Common myeloid progenitor, CD34-positive (primary cell): ENCODE measurements at regions not wholly inside any gene's neighbourhood (a gene's known extent, or its start where the extent isn't known, plus 50 kb on each side); places are given as distances from the start of the nearest gene placed in this dataset.

ENCODE experiments used
- CTCF ChIA-PET: fragments of 350-600 bp; sonication (Branson Sonifier 250); formaldehyde crosslinking; loops from one replicate; lab custom pipeline; 2021; ENCODE audit warnings: antibody characterized with exemption; lab: Charles Lee
- POLR2A ChIA-PET: fragments of 350-600 bp; sonication (Branson Sonifier 250); formaldehyde crosslinking; loops from one replicate; lab custom pipeline; 2021; ENCODE audit warnings: antibody characterized with exemption; lab: Charles Lee
- DNase-seq, 3 donors: peaks; one replicate each; pipeline versions ENCODE4 v3.0.0 to v3.0.0-alpha.2; 2013
- H3K27ac ChIP-seq, 2 experiments: 1 replicate in 1 of 2; 2 replicates in 1 of 2; pipeline ENCODE4 v1.7.0; 2013; ENCODE audit warnings: inconsistent platforms in 2 of 2, low read length in 2 of 2, mild to moderate bottlenecking in 2 of 2, low read depth in 1 of 2, moderate library complexity in 1 of 2; ENCODE audit not compliant: severe bottlenecking in 2 of 2, insufficient read depth in 1 of 2, poor library complexity in 1 of 2
- H3K27me3 ChIP-seq, 5 experiments: replicated peaks in 2 of 5; 1 replicate in 3 of 5; 2 replicates in 2 of 5; pipeline versions ENCODE4 v1.6.1 to v1.7.0; 2013; ENCODE audit warnings: low read length in 4 of 5, mild to moderate bottlenecking in 2 of 5, moderate library complexity in 2 of 5, inconsistent platforms in 1 of 5; ENCODE audit not compliant: insufficient read depth in 5 of 5, control insufficient read depth in 4 of 5
- H3K36me3 ChIP-seq, 4 experiments: 1 replicate in 2 of 4; 2 replicates in 2 of 4; pipeline versions ENCODE4 v1.6.1 to v1.7.0; 2013; ENCODE audit warnings: low read length in 3 of 4, control low read depth in 1 of 4, mild to moderate bottlenecking in 1 of 4; ENCODE audit not compliant: control insufficient read depth in 4 of 4, insufficient read depth in 4 of 4
- H3K4me1 ChIP-seq, 4 experiments: 1 replicate in 3 of 4; 2 replicates in 1 of 4; pipeline versions ENCODE4 v1.6.1 to v1.7.1; 2013; ENCODE audit warnings: low read length in 3 of 4, mild to moderate bottlenecking in 3 of 4, control low read depth in 1 of 4, inconsistent platforms in 1 of 4, moderate library complexity in 1 of 4; ENCODE audit not compliant: control insufficient read depth in 4 of 4, insufficient read depth in 4 of 4; ENCODE audit errors: control extremely low read depth in 1 of 4
- H3K4me3 ChIP-seq, 7 experiments: 1 replicate in 4 of 7; 2 replicates in 3 of 7; pipeline versions ENCODE4 v1.5.1 to v1.7.0; 2013; ENCODE audit warnings: mild to moderate bottlenecking in 7 of 7, low read length in 6 of 7, moderate library complexity in 6 of 7, inconsistent platforms in 2 of 7, low read depth in 2 of 7, control low read depth in 1 of 7; ENCODE audit not compliant: insufficient read depth in 4 of 7, control insufficient read depth in 1 of 7; ENCODE audit errors: extremely low read depth in 1 of 7
- H3K9me3 ChIP-seq, 5 experiments: 1 replicate in 4 of 5; 2 replicates in 1 of 5; pipeline versions ENCODE4 v1.6.1 to v1.7.1; 2013; ENCODE audit warnings: low read length in 4 of 5, mild to moderate bottlenecking in 2 of 5, inconsistent platforms in 1 of 5, low read depth in 1 of 5, moderate library complexity in 1 of 5; ENCODE audit not compliant: control insufficient read depth in 4 of 5, insufficient read depth in 2 of 5; ENCODE audit errors: control extremely low read depth in 1 of 5
- WGBS: methylation state at CpG from one replicate; pipeline ENCODE4 v1.1.5; 2013; ENCODE audit not compliant: insufficient coverage; 5-methylcytosine and 5-hydroxymethylcytosine counted together

DNA sequence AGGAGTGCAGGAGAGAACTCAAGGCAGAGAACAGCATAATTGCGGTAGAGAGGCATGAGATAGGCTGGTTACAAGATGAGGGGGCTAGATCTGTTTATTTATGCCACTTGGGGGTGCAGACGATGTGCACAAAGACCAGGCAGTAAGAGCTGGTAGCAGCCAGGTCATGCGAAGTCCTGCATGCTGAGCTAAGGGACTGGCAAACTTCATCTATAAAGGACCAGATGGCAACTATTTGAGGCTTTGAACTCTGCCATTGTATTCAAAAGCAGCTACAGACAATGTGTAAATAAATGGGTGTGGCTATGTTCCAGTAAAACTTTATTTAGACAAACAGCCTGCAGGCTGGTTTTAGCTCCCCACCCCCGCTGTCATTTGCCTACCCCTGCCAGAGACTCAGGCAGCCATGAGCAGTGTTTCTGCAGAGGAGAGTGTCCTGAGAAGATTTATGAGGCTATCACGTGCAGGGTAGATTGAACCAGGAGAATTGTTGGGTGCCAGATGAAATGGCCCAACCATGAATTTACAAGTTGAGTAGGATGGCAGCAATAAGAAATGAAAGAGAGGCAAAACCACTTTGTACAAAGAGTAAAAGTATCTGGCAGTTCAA lies 253.4 kb upstream of the MOCS1 start:
- Histone ChIP-seq H3K4me3 (no peak overlapping the region), H3K4me1 (no peaks in the 10 kb centered on the region), H3K27ac (no peak overlapping the region), H3K36me3 (no peaks in the 10 kb centered on the region), H3K9me3 (peaks cover 0 to 14% (median 4%) of the 10 kb centered on the region in 5 experiments), H3K27me3 (peaks cover 0 to 3% (median 0%) of the 10 kb centered on the region in 5 experiments)
- ChIA-PET POLR2A (no interaction called here), CTCF (no interaction called here)
- WGBS, result 73% methylated on average over 4 of the region's 5 CpGs
- DNase-seq, result no peak

DNA sequence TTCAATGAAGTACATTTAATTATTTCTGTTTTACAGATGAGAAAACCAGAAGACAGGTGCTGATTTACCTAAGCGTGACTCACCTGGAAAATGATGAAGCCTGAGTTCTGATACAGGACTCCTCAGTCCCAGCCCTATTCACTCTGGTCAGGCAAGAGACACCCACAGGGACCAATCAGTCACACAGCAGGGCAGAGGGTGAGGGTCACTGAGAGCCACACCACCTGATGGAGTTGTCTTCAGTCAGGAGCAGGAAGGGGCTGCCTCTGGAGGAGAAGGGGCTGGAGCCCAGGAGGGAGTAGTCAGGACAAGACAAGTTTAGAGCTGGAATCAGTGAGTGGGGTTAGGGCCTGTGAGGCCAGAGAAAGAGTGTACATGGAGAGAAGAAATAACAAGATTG lies 251.2 kb upstream of the MOCS1 start:
- Histone ChIP-seq H3K4me1 (no peaks in the 10 kb centered on the region), H3K4me3 (no peak overlapping the region), H3K27me3 (peaks cover 0 to 1% (median 0%) of the 10 kb centered on the region in 5 experiments), H3K9me3 (peaks cover 0 to 22% (median 5%) of the 10 kb centered on the region in 5 experiments), H3K36me3 (no peaks in the 10 kb centered on the region), H3K27ac (no peak overlapping the region)
- WGBS, result no CpG with 5 or more reads among the region's 1 CpG
- POLR2A ChIA-PET, result no interaction called here
- CTCF ChIA-PET, result no interaction called here
- no peak for DNase-seq

DNA sequence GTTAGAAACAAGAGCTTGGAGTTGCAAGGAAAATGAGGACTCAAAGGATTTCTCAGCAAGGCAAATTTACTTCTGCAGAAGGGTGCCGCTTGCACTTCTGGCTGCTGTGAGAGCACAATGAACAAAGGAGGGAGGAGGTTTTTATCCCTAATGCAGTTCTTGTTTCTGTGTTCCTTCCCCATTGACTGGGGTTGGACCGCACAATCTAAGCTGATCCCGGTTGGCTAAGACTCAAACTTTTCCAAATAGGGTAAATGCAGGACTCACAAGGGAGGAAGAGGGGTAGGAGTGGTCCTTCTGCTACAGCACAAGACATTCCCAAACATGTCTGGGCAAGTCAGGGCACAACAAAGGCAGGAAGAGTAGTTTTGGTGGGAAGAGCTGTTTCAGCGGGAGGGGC lies 249.6 kb upstream of the MOCS1 start:
- Histone ChIP-seq H3K4me1 (no peaks in the 10 kb centered on the region), H3K36me3 (no peaks in the 10 kb centered on the region), H3K27me3 (peaks cover 0 to 7% (median 0%) of the 10 kb centered on the region in 5 experiments), H3K27ac (no peak overlapping the region), H3K4me3 (no peak overlapping the region), H3K9me3 (peaks cover 0 to 22% (median 5%) of the 10 kb centered on the region in 5 experiments)
- CTCF ChIA-PET, result no interaction called here
- POLR2A ChIA-PET, result no interaction called here
- WGBS, result 100% methylated on average over 3 of the region's 4 CpGs
- DNase-seq, result no peak

DNA sequence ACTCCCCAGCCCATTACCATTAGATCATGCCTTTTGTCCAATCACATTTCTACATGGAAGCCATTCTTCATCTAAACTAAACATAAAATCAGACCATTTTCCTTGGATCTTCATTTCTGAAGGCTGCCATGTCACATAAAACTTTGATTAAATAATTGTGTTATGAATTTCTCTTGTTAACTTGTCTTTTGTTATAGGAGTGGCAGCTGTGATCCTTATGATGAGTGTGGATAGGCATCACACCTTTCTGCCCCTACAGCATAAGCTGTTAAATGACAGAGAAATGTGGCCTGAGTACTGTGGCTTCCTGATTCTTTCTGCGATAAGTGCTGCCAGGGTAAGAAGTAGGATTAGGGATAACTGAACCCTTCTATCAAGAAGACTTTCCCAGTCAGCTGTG lies 247.1 kb upstream of the MOCS1 start:
- CTCF ChIA-PET, result interaction anchor here (1.4 kb wide), 1 partner anchor 8 kb away, joined by 4 read pairs; no protein-coding TSS in a partner anchor
- no peak overlapping the region for H3K27ac ChIP-seq
- DNase-seq, result no peak
- H3K27me3 ChIP-seq, result peaks cover 0 to 11% (median 0%) of the 10 kb centered on the region in 5 experiments
- H3K4me1 ChIP-seq, result no peaks in the 10 kb centered on the region
- no peaks in the 10 kb centered on the region for H3K36me3 ChIP-seq
- POLR2A ChIA-PET, result no interaction called here
- WGBS, result no CpG with 5 or more reads among the region's 1 CpG
- peaks cover 0 to 24% (median 5%) of the 10 kb centered on the region in 5 experiments for H3K9me3 ChIP-seq
- no peak overlapping the region for H3K4me3 ChIP-seq

DNA sequence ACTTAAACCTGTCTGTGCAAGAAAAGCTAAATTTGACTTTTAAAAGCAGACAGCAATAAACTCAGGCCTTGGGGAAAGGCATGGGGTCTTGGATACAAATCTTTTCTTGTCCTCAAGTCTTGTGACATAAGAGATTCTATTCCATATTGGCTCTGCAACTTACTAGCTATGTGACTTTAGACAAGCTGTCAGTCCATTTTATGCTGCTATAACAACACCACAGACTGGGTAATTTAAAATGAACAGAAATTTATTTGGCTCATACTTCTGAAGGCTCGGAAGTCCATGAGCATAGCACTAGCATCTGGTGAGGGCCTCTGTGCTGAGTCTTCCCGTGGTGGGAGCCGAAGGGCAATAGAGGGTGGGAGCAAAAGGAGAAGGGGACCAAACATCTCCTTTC lies 246.0 kb upstream of the MOCS1 start:
- Histone ChIP-seq H3K4me3 (no peak overlapping the region), H3K27ac (no peak overlapping the region), H3K9me3 (peaks cover 0 to 18% (median 5%) of the 10 kb centered on the region in 5 experiments), H3K36me3 (no peaks in the 10 kb centered on the region), H3K4me1 (no peaks in the 10 kb centered on the region), H3K27me3 (peaks cover 0 to 11% (median 0%) of the 10 kb centered on the region in 5 experiments)
- ChIA-PET CTCF (no interaction called here), POLR2A (no interaction called here)
- DNase-seq, result no peak
- 100% methylated on average over 1 of the region's 3 CpGs for WGBS

DNA sequence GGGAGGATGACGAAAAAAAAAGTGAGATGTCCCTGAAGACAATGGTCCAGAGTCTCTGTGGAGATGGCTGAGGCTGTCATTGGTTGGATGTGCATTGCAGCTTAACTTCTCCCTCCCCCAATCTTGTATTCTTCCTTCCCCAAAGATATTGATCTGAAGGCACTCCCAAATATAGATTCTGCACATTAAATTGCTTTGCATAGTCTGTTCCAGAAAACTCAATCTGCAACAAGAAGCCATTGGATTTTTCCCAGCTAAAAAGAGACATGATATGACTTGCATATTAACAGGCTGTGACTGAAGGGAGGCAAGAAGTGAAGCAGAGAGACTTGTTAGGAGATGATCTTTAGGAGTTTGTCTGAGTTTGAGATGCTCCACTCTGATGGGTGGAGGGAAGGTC lies 245.2 kb upstream of the MOCS1 start:
- DNase-seq, result no peak
- ChIA-PET CTCF (no interaction called here), POLR2A (no interaction called here)
- H3K27ac ChIP-seq, result no peak overlapping the region
- no CpG with 5 or more reads among the region's 1 CpG for WGBS
- no peaks in the 10 kb centered on the region for H3K4me1 ChIP-seq
- peaks cover 0 to 18% (median 5%) of the 10 kb centered on the region in 5 experiments for H3K9me3 ChIP-seq
- H3K4me3 ChIP-seq, result no peak overlapping the region
- H3K27me3 ChIP-seq, result peaks cover 0 to 11% (median 0%) of the 10 kb centered on the region in 5 experiments
- no peaks in the 10 kb centered on the region for H3K36me3 ChIP-seq

DNA sequence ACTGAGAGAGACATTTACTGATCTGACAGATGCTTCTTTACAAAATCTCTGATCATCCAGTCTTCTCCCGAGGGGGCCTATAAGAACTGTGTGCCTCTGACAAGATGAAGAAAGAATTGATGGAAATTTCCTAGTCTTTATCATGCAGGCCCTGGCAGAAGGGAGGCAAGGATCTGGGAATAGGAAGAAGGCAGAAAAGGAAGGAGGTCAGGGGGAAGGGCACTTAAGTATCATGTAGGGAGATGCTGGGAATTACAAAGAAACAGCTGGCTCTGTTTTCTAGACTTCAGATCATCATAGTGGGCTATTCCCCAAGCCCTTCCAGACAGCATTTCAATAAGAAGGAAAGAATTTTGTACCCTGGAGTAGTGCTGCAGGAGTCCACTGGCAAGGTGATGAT lies 243.3 kb upstream of the MOCS1 start:
- CTCF ChIA-PET, result no interaction called here

More for the DNA sequence above, 243.3 kb upstream of the MOCS1 start:
- Histone ChIP-seq H3K36me3 (no peaks in the 10 kb centered on the region), H3K9me3 (peaks cover 0 to 10% (median 2%) of the 10 kb centered on the region in 5 experiments), H3K27ac (no peak overlapping the region), H3K4me1 (no peaks in the 10 kb centered on the region), H3K27me3 (peaks cover 0 to 11% (median 0%) of the 10 kb centered on the region in 5 experiments), H3K4me3 (no peak overlapping the region)
- POLR2A ChIA-PET, result no interaction called here
- WGBS, result 63% methylated on average over 1 of the region's 1 CpG
- DNase-seq, result no peak
